ENCODE measurements at regions not wholly inside any gene's neighbourhood (a gene's known extent, or its start where the extent isn't known, plus 50 kb on each side); places are given as distances from the start of the nearest gene placed in this dataset.

GRCh38 chr3:176697284-176697889 is 499.9 kb downstream of the TBL1XR1 start:
- TF ChIP-seq EZH2 (IDR thresholded peaks at IDR 0.05; ENCODE audit: insufficient read depth, poor library complexity, severe bottlenecking), result no peak
- TF ChIP-seq EZH2phosphoT487 (IDR thresholded peaks at IDR 0.05; ENCODE audit: insufficient read depth, low read depth), result no peak
